Loucy (cell line): ENCODE measurements at regions not wholly inside any gene's neighbourhood (a gene's known extent, or its start where the extent isn't known, plus 50 kb on each side); places are given as distances from the start of the nearest gene placed in this dataset.
"Not testable (repeated sequence)": the region's sequence is repeated elsewhere in the genome, so short reads cannot be mapped to it uniquely, and the experiment has no call there.

Experiments used
- H2AFZ ChIP-seq: fragments of 200-600 bp; sonication (generic); 2 replicates; pipeline ENCODE4 v1.6.0; 2016; ENCODE audit warnings: antibody characterized with exemption, mild to moderate bottlenecking, low read length, moderate library complexity
- H3F3A ChIP-seq: fragments of 200-600 bp; 2 replicates; pipeline ENCODE4 v1.6.0; 2016; ENCODE audit warnings: antibody characterized with exemption, low read depth, mild to moderate bottlenecking
- H3K27me3 ChIP-seq: fragments of 200-600 bp; sonication (generic); 2 replicates; pipeline ENCODE4 v1.6.1; 2014; ENCODE audit warnings: low read length, mild to moderate bottlenecking; ENCODE audit not compliant: insufficient read depth, poor library complexity, severe bottlenecking
- H3K36me3 ChIP-seq: fragments of 200-600 bp; sonication (generic); 2 replicates; pipeline ENCODE4 v1.6.1; 2016; ENCODE audit warnings: low read length; ENCODE audit not compliant: insufficient read depth
- H3K4me1 ChIP-seq: fragments of 200-600 bp; sonication (generic); 2 replicates; pipeline ENCODE4 v1.5.1; 2014; ENCODE audit warnings: low read length, mild to moderate bottlenecking; ENCODE audit not compliant: insufficient read depth, poor library complexity, severe bottlenecking
- H3K4me2 ChIP-seq: fragments of 200-600 bp; sonication (generic); 2 replicates; pipeline ENCODE4 v1.6.0; 2014; ENCODE audit warnings: antibody characterized with exemption, low read length, low read depth, mild to moderate bottlenecking; ENCODE audit not compliant: poor library complexity, severe bottlenecking
- H3K4me3 ChIP-seq: fragments of 200-600 bp; sonication (generic); 2 replicates; pipeline ENCODE4 v1.5.1; 2014; ENCODE audit warnings: low read length, mild to moderate bottlenecking, mixed read lengths; ENCODE audit not compliant: poor library complexity, severe bottlenecking
- H3K79me2 ChIP-seq: fragments of 200-600 bp; sonication (generic); 2 replicates; pipeline ENCODE4 v1.6.1; 2014; ENCODE audit warnings: low read length; ENCODE audit not compliant: insufficient read depth
- H3K9ac ChIP-seq: fragments of 200-600 bp; sonication (generic); 2 replicates; pipeline ENCODE4 v1.6.0; 2014; ENCODE audit warnings: mild to moderate bottlenecking, low read depth, low read length, moderate library complexity; ENCODE audit not compliant: poor library complexity, severe bottlenecking
- H3K9me2 ChIP-seq: fragments of 200-600 bp; sonication (generic); replicated peaks from 2 replicates; pipeline ENCODE4 v1.6.1; 2016; ENCODE audit warnings: low read depth, low read length, mixed read lengths
- H3K9me3 ChIP-seq: fragments of 200-600 bp; sonication (generic); 2 replicates; pipeline ENCODE4 v1.6.1; 2014; ENCODE audit warnings: mild to moderate bottlenecking, antibody characterized with exemption, low read length, low read depth; ENCODE audit not compliant: insufficient read depth
- H4K20me1 ChIP-seq: fragments of 200-600 bp; sonication (generic); 2 replicates; pipeline ENCODE4 v1.6.0; 2014; ENCODE audit warnings: antibody characterized with exemption, low read length, mild to moderate bottlenecking; ENCODE audit not compliant: insufficient read depth, poor library complexity, severe bottlenecking
- EZH2phosphoT487 ChIP-seq: fragments of 200-600 bp; IDR thresholded peaks from 2 replicates; pipeline ENCODE4 v1.6.1; 2018; ENCODE audit warnings: antibody characterized with exemption, mild to moderate bottlenecking, moderate library complexity, borderline replicate concordance
- TF ChIP-seq, protein P1 (sequence below): fragments of 200-600 bp; sonication (generic); conservative IDR thresholded peaks from 2 replicates; pipeline ENCODE4 v1.5.1; 2014; ENCODE audit warnings: mild to moderate bottlenecking, antibody characterized with exemption, low read length

DNA sequence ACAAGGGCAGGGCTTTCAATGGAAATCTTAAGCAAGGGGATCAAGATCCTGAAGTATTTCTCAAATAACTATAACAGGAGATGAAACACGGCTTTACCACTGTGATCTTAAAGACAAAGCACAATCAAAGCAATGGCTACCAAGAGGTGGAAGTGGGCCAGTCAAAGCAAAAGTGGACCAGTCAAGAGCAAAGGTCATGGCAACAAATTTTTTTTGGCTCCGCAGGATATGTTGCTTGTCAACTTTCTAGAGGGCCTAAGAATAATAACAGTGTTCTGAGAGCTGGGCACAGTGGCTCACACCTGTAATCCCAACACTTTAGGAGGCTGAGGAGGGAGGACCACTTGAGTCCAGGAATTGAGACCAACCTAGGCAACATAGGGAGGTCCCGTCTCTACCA is 54.1 kb downstream of the ILRUN start:
- no peaks in the 10 kb centered on the region for H3K9me2 ChIP-seq
- no peak overlapping the region for H3K4me2 ChIP-seq
- no peaks in the 10 kb centered on the region for H4K20me1 ChIP-seq
- peaks cover 58% of the 10 kb centered on the region; the same call in 1 of the 2 replicates for H3K36me3 ChIP-seq
- TF ChIP-seq, protein P1, sequence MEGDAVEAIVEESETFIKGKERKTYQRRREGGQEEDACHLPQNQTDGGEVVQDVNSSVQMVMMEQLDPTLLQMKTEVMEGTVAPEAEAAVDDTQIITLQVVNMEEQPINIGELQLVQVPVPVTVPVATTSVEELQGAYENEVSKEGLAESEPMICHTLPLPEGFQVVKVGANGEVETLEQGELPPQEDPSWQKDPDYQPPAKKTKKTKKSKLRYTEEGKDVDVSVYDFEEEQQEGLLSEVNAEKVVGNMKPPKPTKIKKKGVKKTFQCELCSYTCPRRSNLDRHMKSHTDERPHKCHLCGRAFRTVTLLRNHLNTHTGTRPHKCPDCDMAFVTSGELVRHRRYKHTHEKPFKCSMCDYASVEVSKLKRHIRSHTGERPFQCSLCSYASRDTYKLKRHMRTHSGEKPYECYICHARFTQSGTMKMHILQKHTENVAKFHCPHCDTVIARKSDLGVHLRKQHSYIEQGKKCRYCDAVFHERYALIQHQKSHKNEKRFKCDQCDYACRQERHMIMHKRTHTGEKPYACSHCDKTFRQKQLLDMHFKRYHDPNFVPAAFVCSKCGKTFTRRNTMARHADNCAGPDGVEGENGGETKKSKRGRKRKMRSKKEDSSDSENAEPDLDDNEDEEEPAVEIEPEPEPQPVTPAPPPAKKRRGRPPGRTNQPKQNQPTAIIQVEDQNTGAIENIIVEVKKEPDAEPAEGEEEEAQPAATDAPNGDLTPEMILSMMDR = no peak
- no peak for TF ChIP-seq EZH2phosphoT487
- H3F3A ChIP-seq = no peaks in the 10 kb centered on the region
- no peaks in the 10 kb centered on the region for H3K27me3 ChIP-seq
- peaks cover 5% of the 10 kb centered on the region; the same call in 1 of the 2 replicates for H3K79me2 ChIP-seq
- no peak overlapping the region for H2AFZ ChIP-seq
- no peak overlapping the region for H3K9ac ChIP-seq
- no peak overlapping the region for H3K4me3 ChIP-seq
- H3K9me3 ChIP-seq = no peaks in the 10 kb centered on the region
- H3K4me1 ChIP-seq = no peaks in the 10 kb centered on the region

DNA sequence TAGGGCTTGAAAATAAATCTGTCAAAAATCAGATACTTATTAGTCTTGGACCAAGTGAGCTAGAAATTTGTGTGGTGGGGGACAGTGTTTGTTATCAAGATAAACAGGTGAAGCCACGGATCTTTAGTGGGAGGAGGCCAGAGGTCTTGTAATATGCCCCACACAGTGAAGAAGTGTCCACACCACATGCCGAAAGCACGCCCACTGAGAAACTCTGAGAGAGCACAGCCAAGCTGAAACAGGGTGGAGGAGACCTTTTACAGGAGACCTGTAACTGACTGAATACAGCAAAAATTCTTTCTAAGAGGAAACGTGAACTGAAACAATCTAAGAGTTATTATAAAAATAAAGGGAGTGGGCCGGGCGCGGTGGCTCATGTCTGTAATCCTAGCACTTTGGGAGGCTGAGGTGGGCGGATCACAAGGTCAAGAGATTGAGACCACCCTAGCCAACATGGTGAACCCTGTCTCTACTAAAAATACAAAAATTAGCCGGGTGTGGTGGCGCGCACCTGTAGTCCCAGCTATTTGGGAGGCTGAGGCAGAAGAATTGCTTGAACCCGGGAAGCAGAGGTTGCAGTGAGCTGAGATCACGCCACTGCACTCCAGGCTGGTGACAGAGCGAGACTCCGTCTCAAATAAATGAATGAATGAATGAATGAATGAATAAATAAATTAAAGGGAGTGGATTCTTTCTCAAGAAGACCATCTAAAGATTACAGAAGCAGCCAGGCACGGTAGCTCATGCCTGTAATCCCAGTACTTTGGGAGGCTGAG is 56.3 kb downstream of the ILRUN start:
- H3K4me1 ChIP-seq, H4K20me1 ChIP-seq, H3K27me3 ChIP-seq, H3K79me2 ChIP-seq, H3K9me3 ChIP-seq, H3K4me2 ChIP-seq, H3K9ac ChIP-seq, H2AFZ ChIP-seq, H3K9me2 ChIP-seq, H3F3A ChIP-seq, H3K4me3 ChIP-seq: not testable (repeated sequence)
- peaks cover 44% of the 10 kb centered on the region; the same call in 1 of the 2 replicates for H3K36me3 ChIP-seq

DNA sequence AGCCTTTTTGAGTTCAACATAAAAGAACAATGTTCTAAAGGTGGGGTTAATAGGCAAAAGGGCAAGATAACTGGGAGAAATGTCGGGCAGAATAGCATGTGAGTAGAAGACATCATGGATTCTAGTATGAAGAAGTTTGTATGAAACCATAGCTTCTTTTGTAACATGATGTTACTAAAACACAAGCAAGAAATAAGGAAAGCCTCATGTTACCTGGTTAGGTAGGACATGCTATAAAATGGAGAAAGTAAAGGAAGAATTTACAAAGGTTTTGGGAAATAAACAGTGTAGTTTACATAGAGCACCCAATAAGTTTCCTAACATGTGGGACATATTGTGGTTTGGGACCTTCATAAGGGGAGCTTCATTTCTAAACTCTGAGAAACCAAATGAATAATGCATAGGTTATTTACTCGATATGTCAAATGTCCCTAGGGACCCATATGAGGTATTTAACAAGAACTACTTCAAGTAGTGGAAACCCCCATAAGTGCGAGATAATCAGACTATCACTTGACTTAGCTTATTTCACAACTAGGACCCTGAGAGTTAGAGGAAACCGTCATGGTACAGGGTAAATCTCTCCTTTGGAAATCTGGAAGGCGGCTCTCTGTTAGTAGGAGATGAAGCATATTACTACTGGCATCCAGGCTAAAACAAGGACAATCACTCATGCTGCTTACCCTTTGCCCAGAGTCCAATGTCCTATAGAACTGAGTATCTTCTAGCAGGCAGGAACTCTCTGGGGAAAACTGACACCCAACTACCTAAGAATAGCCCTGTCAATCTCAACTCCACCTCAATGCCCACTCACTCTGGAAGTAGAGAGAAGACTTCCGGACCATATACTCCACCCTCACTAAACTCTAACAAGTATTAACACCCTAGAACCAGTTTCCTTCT is 57.5 kb downstream of the ILRUN start:
- H3F3A ChIP-seq = no peaks in the 10 kb centered on the region
- peaks cover 32% of the 10 kb centered on the region; the same call in 1 of the 2 replicates for H3K36me3 ChIP-seq
- no peaks in the 10 kb centered on the region for H3K9me3 ChIP-seq
- no peaks in the 10 kb centered on the region for H4K20me1 ChIP-seq
- H3K4me2 ChIP-seq = no peak overlapping the region
- no peak overlapping the region for H3K4me3 ChIP-seq
- TF ChIP-seq EZH2phosphoT487 = no peak
- TF ChIP-seq, protein P1 = no peak
- H3K27me3 ChIP-seq = no peaks in the 10 kb centered on the region
- H3K9me2 ChIP-seq = no peaks in the 10 kb centered on the region
- H2AFZ ChIP-seq = no peak overlapping the region
- H3K4me1 ChIP-seq = no peaks in the 10 kb centered on the region
- peaks cover 4% of the 10 kb centered on the region; the same call in 1 of the 2 replicates for H3K79me2 ChIP-seq
- H3K9ac ChIP-seq = no peak overlapping the region
